ENCODE measurements at regions not wholly inside any gene's neighbourhood (a gene's known extent, or its start where the extent isn't known, plus 50 kb on each side); places are given as distances from the start of the nearest gene placed in this dataset.

- H3K4me3 ChIP-seq = no peak overlapping the region
- TF ChIP-seq CTCF (IDR thresholded peaks at IDR 0.05) = no peak
- DNase-seq (ENCODE audit: low spot score in 2 of 2) = no peak
- no peaks in the 10 kb centered on the region for H3K9me3 ChIP-seq
- H3K4me1 ChIP-seq = no peaks in the 10 kb centered on the region
- H3K36me3 ChIP-seq = no peaks in the 10 kb centered on the region
- intact Hi-C loops (cut with DNase I) = no loop called here
- H3K27me3 ChIP-seq = no peaks in the 10 kb centered on the region
- no peak overlapping the region for H3K27ac ChIP-seq
These were observed 222.6 kb downstream of the TM9SF2 start for GRCh38 chr13:99723878-99724277.

- H3K36me3 ChIP-seq = no peaks in the 10 kb centered on the region
- TF ChIP-seq CTCF (IDR thresholded peaks at IDR 0.05) = no peak
- H3K27ac ChIP-seq = no peak overlapping the region
- H3K4me3 ChIP-seq = no peak overlapping the region
- no peaks in the 10 kb centered on the region for H3K27me3 ChIP-seq
- no peak for DNase-seq (ENCODE audit: low spot score in 2 of 2)
- intact Hi-C loops (cut with DNase I) = no loop called here
- H3K4me1 ChIP-seq = no peaks in the 10 kb centered on the region
- no peaks in the 10 kb centered on the region for H3K9me3 ChIP-seq
These were observed 221.7 kb downstream of the TM9SF2 start for GRCh38 chr13:99722931-99723330.

GRCh38 chr13:99722338-99722818, 221.1 kb downstream of the TM9SF2 start:
- no peak for TF ChIP-seq CTCF (IDR thresholded peaks at IDR 0.05)
- no peak overlapping the region for H3K4me3 ChIP-seq
- H3K27ac ChIP-seq = no peak overlapping the region
- no peaks in the 10 kb centered on the region for H3K36me3 ChIP-seq
- DNase-seq (ENCODE audit: low spot score in 2 of 2) = no peak
- intact Hi-C loops (cut with DNase I) = no loop called here
- H3K4me1 ChIP-seq = no peaks in the 10 kb centered on the region
- H3K9me3 ChIP-seq = no peaks in the 10 kb centered on the region
- H3K27me3 ChIP-seq = no peaks in the 10 kb centered on the region

- no peaks in the 10 kb centered on the region for H3K4me1 ChIP-seq
- intact Hi-C loops (cut with DNase I) = no loop called here
- no peaks in the 10 kb centered on the region for H3K27me3 ChIP-seq
- no peaks in the 10 kb centered on the region for H3K36me3 ChIP-seq
- H3K27ac ChIP-seq = no peak overlapping the region
- no peak overlapping the region for H3K4me3 ChIP-seq
- TF ChIP-seq CTCF (IDR thresholded peaks at IDR 0.05) = no peak
- no peak for DNase-seq (ENCODE audit: low spot score in 2 of 2)
- no peaks in the 10 kb centered on the region for H3K9me3 ChIP-seq
These were observed 220.5 kb downstream of the TM9SF2 start for GRCh38 chr13:99721606-99722337.

GRCh38 chr13:99717959-99718674, 216.8 kb downstream of the TM9SF2 start:
- intact Hi-C loops (cut with DNase I) = no loop called here

More at GRCh38 chr13:99717959-99718674, 216.8 kb downstream of the TM9SF2 start:
- no peak overlapping the region for H3K4me3 ChIP-seq
- TF ChIP-seq CTCF (IDR thresholded peaks at IDR 0.05) = no peak
- H3K4me1 ChIP-seq = no peaks in the 10 kb centered on the region
- no peaks in the 10 kb centered on the region for H3K27me3 ChIP-seq
- no peaks in the 10 kb centered on the region for H3K36me3 ChIP-seq
- no peak overlapping the region for H3K27ac ChIP-seq
- H3K9me3 ChIP-seq = no peaks in the 10 kb centered on the region
- DNase-seq (ENCODE audit: low spot score in 2 of 2) = no peak
